Left colon (tissue), 2 donors: ENCODE measurements at regions not wholly inside any gene's neighbourhood (a gene's known extent, or its start where the extent isn't known, plus 50 kb on each side); places are given as distances from the start of the nearest gene placed in this dataset.
"Not testable (repeated sequence)": the region's sequence is repeated elsewhere in the genome, so short reads cannot be mapped to it uniquely, and the experiment has no call there.

Experiments
- ATAC-seq: fragments of 200-7000 bp; cut with Tn5 transposase; one replicate; pipeline ENCODE4 v1.9.1; 2020; ENCODE audit warnings: mild to moderate bottlenecking, moderate library complexity
- DNase-seq, 2 donors: peaks; one replicate each; pipeline ENCODE4 v3.0.0-alpha.2; 2020
- intact Hi-C, 2 donors: fragments of 100-400 bp; cut with DNase I in 1 of 2; cut with micrococcal nuclease in 1 of 2; formaldehyde crosslinking; loops; one replicate each; pipeline versions ENCODE4 v1.11.2 to v1.14.0; 2022; cut with DNase I, micrococcal nuclease
- donor health status: DM: no; HTN: no; CAD: no.
- donor health status: DM: yes; HTN: yes; CAD: no.

DNA sequence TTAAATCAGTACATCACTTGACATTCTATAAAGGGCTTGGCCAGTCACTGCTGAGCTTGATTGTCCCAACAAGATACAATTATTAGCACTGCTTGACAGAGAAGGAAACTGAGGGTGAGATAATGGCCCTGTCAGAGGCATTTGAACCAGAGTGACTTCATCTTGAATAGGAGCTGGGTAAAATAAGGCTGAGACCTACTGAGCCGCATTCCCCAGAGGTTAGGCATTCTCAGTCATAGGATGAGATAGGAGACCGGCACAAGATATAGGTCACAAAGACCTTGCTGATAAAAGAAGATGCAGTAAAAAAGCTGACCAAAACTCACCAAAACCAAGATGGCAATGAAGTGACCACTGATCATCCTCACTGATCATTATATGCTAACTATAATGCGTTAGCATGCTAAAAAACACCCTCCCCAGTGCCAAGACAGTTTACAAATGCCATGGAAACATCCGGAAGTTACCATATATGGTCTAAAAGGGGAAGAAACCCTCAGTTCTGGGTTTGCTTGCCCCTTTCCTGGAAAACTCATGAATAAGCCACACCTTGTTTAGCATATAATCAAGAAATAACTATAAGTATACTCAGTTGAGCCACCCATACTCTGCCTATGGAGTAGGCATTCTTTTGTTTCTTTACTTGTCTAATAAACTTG, 239.1 kb upstream of the SETMAR start:
- ATAC-seq (no peak), DNase-seq (no peak)
- intact Hi-C loops, result no loop called here

DNA sequence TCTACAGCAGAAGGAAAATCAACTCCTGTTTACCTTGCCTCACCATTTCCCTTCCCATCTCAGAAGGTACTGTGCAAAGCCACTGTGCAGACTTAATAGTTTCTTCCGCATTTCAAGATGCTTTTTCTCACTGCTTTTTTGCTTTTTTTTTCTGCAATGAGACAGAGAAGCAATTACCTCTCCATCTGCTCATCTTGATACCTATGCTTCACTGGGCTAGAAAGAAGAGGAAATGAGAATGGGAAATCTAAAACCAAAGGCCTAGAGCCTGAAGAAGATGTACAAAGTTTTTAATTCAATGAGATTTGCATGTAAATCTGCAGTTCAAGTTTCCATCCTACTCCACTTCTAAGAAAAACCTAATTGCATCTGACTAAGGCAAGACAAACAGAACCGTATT, 238.1 kb upstream of the SETMAR start:
- no peak for DNase-seq
- intact Hi-C loops, result no loop called here
- no peak for ATAC-seq

DNA sequence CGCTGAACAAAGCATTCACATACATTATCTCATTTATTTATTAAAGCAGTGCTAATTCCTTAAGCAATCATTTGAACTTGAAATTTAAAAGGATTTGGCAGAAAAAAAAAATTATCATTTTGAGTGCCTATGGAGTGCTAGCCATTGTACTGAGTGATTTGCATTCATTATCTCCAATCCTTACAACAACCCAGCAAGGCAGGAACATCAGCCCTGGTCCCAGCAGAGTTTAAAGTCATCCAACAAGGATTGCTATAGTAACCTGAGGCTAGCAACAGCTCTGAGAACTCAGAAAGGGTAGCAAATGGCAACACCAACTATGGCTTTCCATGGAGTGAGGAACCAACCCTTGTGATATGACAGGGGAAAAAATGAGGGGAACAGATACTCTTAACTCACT, 237.6 kb upstream of the SETMAR start:
- intact Hi-C loops, result no loop called here
- ATAC-seq (no peak), DNase-seq (no peak)

DNA sequence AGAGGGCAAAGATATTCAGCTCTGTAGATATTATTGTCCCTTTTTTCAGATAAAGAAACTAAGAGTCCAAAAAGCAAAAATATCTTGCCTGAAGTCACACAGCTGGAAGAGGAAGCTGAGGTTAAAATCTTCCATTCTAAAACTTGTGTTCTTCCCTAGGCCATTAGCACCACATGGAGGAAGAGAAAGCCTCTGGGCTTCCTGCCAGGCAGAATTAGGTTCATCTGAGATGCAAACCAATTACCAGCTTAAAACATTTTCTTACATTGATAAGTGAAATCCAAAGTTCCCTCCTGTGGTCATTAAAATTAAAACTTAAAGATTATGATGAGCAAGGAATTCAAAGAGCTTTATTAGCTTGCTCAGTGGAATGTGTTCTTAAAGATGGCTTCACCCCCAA, 235.3 kb upstream of the SETMAR start:
- DNase-seq, result peak in 1 of 2 donors; percentile 20
- no peak for ATAC-seq

DNA sequence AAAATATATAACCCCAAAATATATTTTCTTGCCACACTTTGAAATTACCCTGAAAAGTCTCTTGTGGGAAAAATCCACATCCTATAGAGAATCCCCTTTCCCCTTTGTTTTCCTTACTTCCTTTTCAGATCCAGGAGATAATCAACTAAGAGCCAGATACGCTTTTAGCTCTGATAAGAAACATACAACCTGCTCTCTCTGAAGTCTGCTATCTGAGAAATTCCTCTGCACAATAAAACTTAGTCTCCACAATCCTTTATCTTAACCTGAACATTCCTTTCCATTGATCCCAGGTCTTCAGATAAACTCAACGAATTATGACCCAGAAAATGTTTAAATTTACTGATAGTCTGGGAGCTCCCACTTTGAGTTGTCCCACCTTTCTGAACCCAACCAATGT, 233.4 kb upstream of the SETMAR start:
- ATAC-seq (no peak), DNase-seq (no peak)
- intact Hi-C loops, result no loop called here

More for the DNA sequence above, 235.3 kb upstream of the SETMAR start:
- intact Hi-C loops, result no loop called here

DNA sequence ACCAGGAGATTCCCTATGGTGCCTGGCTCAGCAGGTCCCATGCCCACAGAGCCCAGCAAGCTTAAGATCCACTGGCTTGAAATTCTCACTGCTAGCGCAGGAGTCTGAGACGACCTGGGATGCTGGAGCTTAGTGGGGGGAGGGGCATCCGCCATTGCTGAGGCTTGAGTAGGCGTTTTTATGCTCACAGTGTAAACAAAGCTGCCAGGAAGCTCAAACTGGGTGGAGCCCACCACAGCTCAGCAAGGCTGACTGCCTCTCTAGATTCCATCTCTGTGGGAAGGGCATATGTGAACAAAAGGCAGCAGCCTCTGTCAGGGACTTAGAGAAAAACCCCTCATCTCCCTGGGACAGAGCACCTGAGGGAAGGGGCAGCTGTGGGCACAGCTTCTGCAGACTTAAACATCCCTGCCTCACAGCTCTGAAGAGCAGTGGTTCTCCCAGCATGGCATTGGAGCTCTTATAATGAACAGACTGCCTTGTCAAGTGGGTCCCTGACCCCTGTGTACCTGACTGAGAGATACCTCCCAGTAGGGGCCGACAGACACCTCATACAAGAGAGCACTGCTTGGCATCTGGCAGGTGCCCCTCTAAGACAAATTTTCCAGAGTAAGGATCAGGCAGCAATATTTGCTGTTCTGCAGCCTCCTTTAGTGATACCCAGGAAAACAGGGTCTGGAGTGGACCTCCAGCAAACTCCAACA, 231.5 kb upstream of the SETMAR start:
- ATAC-seq, result peak; percentile 25
- DNase-seq, result peak; percentile 24 to 51
- intact Hi-C loops, result no loop called here

DNA sequence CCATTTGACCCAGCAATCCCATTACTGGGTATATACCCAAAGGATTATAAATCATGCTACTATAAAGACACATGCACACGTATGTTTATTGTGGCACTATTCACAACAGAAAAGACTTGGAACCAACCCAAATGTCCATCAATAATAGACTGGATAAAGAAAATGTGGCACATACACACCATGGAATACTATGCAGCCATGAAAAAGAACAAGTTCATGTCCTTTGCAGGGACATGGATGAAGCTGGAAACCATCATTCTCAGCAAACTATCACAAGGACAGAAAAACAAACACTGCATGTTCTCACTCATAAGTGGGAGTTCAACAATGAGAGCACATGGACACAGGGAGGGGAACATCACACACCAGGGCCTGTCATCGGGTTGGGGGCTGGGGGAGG, 225.9 kb upstream of the SETMAR start:
- ATAC-seq, DNase-seq, intact Hi-C loops: not testable (repeated sequence)

DNA sequence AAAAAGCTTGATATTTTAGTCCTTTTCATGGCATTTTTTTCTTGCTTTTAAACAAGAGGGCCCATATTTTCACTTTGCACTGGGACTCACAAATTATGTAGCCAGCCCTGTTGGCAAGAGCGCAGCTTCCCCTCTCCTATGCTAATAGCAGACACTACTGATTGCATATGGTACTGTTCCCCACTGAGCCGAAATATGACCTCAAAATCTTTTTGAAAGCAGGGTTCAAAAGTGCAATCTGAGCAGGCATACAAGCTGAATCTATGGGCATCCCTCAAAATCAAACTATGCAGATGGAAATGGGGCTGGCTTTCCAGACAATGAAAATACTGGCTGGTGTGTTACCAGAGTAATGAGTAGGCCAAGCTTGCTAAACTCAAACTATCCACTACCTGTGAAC, 225.2 kb upstream of the SETMAR start:
- intact Hi-C loops, result no loop called here
- no peak for DNase-seq
- no peak for ATAC-seq

DNA sequence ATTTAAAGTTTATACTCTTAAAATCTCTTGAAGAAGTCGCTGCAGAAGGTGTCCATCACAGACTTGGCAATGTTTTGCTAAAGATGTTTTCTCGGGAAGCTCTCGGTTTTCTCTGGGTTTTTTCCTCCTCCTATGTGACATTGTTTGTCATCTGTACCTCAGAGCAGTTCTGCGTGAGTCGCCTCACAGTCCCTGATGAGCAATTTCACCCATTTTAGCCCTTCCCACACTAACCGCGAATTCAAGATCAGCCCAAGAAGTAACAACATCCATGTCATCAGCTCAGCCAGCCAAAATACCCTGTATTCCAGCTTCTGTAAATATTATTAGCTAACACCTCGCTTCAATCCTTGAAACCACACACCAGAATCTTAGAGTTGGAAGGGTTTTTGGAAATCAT, 224.3 kb upstream of the SETMAR start:
- no peak for ATAC-seq
- no peak for DNase-seq
- intact Hi-C loops, result no loop called here

DNA sequence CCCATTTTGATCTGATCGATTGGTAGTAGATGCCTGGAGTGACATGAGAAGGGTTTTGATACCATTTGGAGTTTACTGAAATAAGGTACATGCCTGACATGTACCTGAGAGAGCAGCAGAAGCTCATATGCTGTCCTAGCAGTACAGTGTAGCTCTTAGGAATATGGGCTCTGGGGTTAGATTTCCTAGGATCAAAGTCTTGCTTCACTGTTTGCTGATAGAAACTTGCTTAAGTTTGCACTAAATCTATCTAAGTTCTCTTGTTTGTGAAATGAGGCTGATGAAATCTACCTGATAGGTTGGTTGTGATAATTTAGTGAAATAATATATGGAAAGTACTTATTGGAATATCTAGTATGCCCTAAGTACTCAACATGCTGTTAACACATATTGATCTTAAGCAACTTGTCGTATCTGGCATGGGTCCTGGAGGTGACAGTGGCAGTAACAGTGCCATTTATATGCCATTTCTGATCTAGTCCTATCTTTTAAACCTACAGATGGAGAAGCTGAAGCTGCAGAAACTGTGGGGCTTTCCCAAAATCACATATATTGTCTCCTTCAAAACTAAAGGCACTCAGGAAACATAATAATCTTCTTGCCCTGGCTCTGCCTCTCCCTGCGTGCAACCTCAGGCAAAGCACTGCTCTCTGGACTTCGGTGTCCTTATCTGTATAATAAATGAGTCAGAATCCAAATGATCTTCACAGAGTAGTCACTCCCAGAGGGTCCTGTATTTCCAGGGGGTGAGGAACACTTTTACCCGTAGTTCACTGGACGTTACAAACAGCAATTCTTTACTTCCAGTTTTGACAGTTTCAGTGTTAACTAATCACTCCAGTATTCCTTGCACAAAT, 223.6 kb upstream of the SETMAR start:
- intact Hi-C loops, result no loop called here
- peak; percentile 97 for ATAC-seq
- DNase-seq, result no peak

DNA sequence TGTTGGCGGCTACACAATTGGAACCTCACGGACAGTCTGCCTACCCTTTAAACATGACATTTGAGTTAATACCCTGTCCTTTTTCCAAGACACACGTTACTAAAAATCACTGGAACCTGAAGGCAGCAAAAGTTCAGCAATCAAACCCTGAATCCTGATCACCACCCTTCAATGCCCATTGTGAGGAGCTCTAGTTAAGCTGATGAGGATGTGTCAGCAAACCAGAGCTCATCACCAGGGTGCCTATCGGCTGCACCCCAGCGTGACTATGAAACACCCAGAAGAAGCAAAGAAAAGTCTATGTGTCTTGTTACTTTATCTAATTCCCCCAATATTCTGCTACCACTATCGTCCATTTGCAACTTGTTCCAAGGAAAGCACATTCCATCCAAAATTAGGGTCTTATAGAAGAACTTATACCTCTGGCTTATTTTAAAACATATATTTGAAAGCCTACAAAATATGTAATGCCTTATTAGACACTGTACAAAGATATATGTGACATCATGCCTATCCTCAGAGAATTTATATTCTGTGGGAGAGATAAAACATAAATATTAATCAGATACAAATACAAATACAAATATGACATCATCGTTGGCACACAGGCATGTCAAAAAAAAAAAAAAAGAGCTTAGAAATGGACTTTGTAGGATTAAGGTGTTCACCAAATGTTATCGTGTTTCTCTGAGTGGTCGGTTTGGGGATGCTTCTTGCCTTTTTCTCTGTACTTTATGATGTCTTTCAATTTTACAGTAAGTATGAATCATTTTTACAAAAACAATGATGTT, 219.7 kb upstream of the SETMAR start:
- intact Hi-C loops, result no loop called here
- no peak for ATAC-seq
- no peak for DNase-seq

DNA sequence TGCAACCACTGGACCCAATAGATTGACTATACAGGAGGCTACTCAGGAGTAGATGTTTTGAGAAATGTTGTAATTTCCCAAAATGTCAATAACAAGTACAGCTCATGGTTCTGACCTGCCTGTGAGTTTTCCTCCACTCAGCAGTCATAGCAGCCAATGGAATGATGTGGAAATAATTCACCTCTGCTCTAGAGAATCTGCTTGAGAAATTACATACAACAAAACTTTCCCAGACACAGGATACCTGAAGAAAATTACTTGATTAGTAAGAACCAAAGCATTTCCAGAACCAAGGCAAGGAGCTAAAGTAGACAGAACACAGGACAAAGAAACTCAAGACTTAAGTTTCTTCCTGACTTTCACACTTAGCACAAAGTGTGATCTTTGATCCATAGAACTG, 218.9 kb upstream of the SETMAR start:
- intact Hi-C loops, result no loop called here

DNA sequence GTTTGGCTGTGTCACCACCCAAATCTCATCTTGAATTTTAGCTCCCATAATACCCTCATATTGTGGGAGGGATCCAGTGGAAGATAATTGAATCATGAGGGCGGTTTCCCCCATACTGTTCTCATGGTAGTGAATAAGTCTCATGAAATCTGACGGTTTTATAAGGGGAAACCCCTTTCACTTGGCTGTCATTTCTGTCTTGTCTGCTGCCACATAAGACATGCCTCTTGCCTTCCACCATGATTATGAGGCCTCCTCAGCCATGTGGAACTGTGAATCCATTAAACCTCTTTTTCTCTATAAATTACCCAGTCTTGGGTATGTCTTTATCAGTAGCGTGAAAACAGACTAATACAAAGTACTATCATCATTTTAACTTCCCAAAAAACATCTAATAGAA, 216.5 kb upstream of the SETMAR start:
- DNase-seq, intact Hi-C loops, ATAC-seq: not testable (repeated sequence)

More for the DNA sequence above, 218.9 kb upstream of the SETMAR start:
- no peak for DNase-seq
- ATAC-seq, result no peak

DNA sequence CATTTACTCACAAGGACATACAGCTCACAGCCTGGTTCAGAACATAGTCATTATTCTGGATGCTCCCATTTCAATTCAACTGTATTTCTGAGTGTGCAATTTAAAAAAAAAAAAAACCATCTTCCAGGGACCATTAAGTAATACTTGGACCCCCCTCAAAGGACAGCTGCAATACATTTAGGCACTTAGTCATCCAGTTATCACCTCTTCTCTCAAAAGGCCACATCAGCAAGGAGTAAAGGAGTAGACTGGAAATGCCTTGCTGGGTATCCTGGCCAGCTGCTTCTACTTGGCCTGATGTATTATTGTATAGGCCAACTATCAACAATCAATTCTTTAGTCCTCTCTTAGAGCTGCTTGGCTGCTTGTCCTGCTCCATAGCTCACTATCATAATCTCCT, 211.4 kb upstream of the SETMAR start:
- DNase-seq (no peak), ATAC-seq (no peak)
- intact Hi-C loops, result no loop called here

DNA sequence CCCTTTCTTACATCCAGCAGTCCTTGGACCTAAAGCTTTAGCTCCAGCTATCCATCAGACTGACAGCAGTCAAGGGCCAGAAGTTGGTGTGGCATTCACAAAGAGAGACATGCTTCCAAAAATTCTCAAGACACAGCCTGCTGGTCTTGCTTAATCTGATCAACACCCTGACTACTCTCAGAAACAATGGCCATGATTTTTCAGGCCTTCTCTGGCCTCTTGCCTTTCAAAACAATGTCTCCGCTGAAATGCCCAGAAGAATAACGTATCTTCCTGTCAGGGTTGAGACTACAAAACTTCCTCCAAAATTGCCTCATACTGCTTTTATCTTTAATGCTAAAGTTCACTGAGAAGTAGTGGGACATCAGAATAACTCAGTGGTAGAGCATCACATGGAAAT, 205.4 kb upstream of the SETMAR start:
- intact Hi-C loops, result no loop called here
- DNase-seq (no peak), ATAC-seq (no peak)

DNA sequence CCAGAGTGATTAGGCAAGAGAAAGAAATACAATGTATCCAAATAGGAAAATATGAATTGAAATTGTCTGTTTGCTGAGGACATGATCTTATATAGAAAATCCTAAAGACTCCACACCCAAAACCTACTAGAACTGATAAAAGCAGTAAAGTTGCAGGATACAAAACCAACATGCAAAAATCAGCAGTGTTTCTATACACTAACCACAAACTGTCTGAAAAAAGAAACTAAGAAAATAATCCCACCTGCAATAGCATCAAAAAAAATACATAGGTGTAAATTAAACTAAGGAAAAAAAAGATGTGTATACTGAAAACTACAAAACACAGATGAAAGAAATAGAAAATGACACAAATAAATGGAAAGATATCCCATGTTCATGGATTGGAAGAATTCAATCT, 203.6 kb upstream of the SETMAR start:
- intact Hi-C loops, result no loop called here
- DNase-seq, result no peak
- no peak for ATAC-seq

DNA sequence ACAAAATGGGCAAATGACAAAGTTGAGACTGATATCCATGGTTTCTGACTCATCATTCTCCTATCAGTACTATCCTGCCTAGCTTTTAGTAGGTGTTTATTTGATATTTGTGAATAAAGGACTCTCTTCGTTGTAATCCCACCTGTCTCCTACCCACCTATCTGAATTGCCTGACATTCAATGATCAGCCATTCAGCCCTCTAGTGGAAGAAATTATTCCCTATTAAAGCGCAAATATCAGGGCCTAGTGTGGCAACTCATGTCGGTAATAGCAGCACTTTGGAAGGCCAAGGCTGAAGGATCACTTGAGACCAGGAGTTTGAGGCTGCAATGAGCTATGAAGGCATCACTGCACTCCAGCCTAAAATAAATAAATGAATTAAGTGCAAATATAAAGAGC, 195.7 kb upstream of the SETMAR start:
- ATAC-seq (no peak), DNase-seq (no peak)
- intact Hi-C loops, result no loop called here

DNA sequence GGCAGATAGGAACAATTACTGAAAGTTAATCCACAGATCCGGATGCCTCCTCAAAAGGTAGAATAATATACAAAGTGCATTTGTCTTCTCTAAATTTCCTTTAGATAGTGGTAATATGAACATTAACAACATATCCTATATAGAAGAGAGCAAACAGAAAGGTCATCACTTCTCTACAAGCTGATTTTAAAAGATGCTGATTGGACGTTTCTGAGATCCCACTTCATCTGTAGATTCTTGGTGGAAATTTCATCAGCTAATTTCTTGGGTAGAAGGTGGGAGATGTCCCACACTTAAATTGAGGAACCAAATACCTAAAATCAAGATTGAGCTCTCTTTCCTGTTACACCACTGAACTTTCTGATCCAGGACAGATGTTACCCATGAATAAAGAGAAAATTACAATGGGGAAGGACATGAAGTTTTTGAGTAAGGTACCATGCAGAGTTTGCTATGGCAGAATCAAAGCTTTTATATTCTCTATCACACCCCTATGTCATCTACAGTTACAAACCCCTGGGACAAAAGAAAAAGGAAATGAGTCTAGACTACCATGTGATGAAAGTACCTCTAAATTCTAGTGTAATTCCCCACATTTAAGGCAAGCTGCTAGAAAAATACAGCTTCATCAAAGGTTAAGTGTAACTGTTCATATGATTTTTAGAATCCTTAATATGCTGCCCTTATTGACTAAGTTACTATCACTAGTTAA, 189.2 kb upstream of the SETMAR start:
- intact Hi-C loops, result no loop called here
- DNase-seq (no peak), ATAC-seq (no peak)

DNA sequence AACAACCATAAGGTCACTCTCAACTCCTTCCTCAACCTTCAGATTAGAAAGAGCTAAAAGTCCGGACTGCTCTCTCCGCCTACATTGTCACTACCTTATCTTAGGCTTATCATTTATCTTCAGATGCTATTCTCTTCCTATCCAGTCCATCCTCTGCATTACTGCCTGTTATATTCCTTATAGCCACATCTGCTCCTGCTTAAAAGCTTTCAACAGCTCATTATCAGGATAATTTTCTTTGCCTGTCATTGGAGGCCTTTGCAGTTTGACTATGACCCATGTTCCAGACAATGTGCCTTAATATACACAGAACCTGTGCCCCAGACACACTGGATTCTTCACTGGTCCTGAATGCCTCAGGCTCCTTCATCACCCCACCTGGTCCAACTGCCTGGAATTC, 184.1 kb upstream of the SETMAR start:
- no peak for DNase-seq
- intact Hi-C loops, result no loop called here
- ATAC-seq, result no peak
